B cell (primary cell): ENCODE measurements at regions not wholly inside any gene's neighbourhood (a gene's known extent, or its start where the extent isn't known, plus 50 kb on each side); places are given as distances from the start of the nearest gene placed in this dataset.

Source experiments
- ATAC-seq: fragments of 200-7000 bp; cut with Tn5 transposase; one replicate; pipeline ENCODE4 v1.10.0; 2021; ENCODE audit warnings: low read depth, mild to moderate bottlenecking, moderate number of reproducible peaks, moderate library complexity
- CTCF ChIA-PET: fragments of 350-600 bp; sonication (Branson Sonifier 250); formaldehyde crosslinking; loops from one replicate; lab custom pipeline; 2021; ENCODE audit warnings: antibody characterized with exemption, inconsistent platforms; lab: Charles Lee
- POLR2A ChIA-PET: fragments of 350-600 bp; sonication (Branson Sonifier 250); formaldehyde crosslinking; loops from one replicate; lab custom pipeline; 2021; ENCODE audit warnings: antibody characterized with exemption; lab: Charles Lee
- DNase-seq: peaks from one replicate; pipeline ENCODE4 v3.0.0; 2013
- H2AFZ ChIP-seq: 2 replicates; pipeline ENCODE4 v1.6.1; 2012; ENCODE audit warnings: mild to moderate bottlenecking, low read depth, low read length; ENCODE audit not compliant: insufficient read depth, poor library complexity, severe bottlenecking
- H3K27ac ChIP-seq, 2 donors: 1 replicate in 1 of 2; 2 replicates in 1 of 2; pipeline ENCODE4 v1.5.1; 2012 to 2013; ENCODE audit warnings: low read length in 2 of 2, mild to moderate bottlenecking in 2 of 2, moderate library complexity in 1 of 2
- H3K27me3 ChIP-seq, 4 experiments: fragments of 200-600 bp in 1 of 4; sonication (generic) in 1 of 4; replicated peaks in 1 of 4; 1 replicate in 2 of 4; 2 replicates in 2 of 4; pipeline versions ENCODE4 v1.6.1 to v1.7.0; 2013 to 2016; ENCODE audit warnings: low read length in 3 of 4, mild to moderate bottlenecking in 2 of 4, mixed read lengths in 1 of 4, moderate library complexity in 1 of 4; ENCODE audit not compliant: insufficient read depth in 4 of 4, control insufficient read depth in 3 of 4; ENCODE audit errors: control extremely low read depth in 1 of 4
- H3K36me3 ChIP-seq, 2 experiments: replicated peaks in 1 of 2; 1 replicate in 1 of 2; 2 replicates in 1 of 2; pipeline versions ENCODE4 v1.6.1 to v1.7.1; 2013; ENCODE audit warnings: low read length in 1 of 2; ENCODE audit not compliant: insufficient read depth in 2 of 2, control insufficient read depth in 1 of 2; ENCODE audit errors: control extremely low read depth in 1 of 2, extremely low read depth in 1 of 2
- H3K4me1 ChIP-seq, 2 donors: fragments of 200-600 bp in 1 of 2; sonication (generic) in 1 of 2; 1 replicate in 1 of 2; 2 replicates in 1 of 2; pipeline versions ENCODE4 v1.5.1 to v1.6.1; 2013 to 2017; ENCODE audit warnings: low read length in 2 of 2; ENCODE audit not compliant: control insufficient read depth in 2 of 2, insufficient read depth in 2 of 2
- H3K4me2 ChIP-seq: replicated peaks from 2 replicates; pipeline ENCODE3; 2012; ENCODE audit warnings: mild to moderate bottlenecking, low read depth, low read length; ENCODE audit not compliant: poor library complexity, severe bottlenecking
- H3K4me3 ChIP-seq, 5 experiments: fragments of 200-600 bp in 1 of 5; sonication (generic) in 1 of 5; 1 replicate in 3 of 5; 2 replicates in 2 of 5; pipeline versions ENCODE4 v1.5.1 to v1.7.0; 2011 to 2016; ENCODE audit warnings: low read length in 4 of 5, mild to moderate bottlenecking in 4 of 5, low read depth in 2 of 5, control low read depth in 1 of 5, moderate library complexity in 1 of 5; ENCODE audit not compliant: insufficient read depth in 1 of 5; ENCODE audit errors: control extremely low read depth in 1 of 5, extremely low read depth in 1 of 5
- H3K79me2 ChIP-seq: fragments of 200-600 bp; sonication (generic); one replicate; pipeline ENCODE4 v1.6.0; 2016; ENCODE audit warnings: low read length; ENCODE audit not compliant: control insufficient read depth, insufficient read depth
- H3K9ac ChIP-seq: fragments of 200-600 bp; sonication (generic); 2 replicates; pipeline ENCODE4 v1.6.1; 2017; ENCODE audit warnings: mild to moderate bottlenecking, low read length, moderate library complexity
- H3K9me3 ChIP-seq, 3 donors: one replicate each; pipeline versions ENCODE4 v1.6.1 to v1.7.1; 2013; ENCODE audit warnings: low read length in 2 of 3; ENCODE audit not compliant: control insufficient read depth in 2 of 3, insufficient read depth in 1 of 3; ENCODE audit errors: control extremely low read depth in 1 of 3
- H4K20me1 ChIP-seq: 2 replicates; pipeline ENCODE4 v1.6.0; 2012; ENCODE audit warnings: mild to moderate bottlenecking, low read length; ENCODE audit not compliant: insufficient read depth, control insufficient read depth, poor library complexity, severe bottlenecking
- H3K27ac Mint-ChIP-seq: one replicate; pipeline ENCODE4 v1.8.0; 2021; ENCODE audit warnings: mixed read lengths
- H3K27me3 Mint-ChIP-seq: one replicate; pipeline ENCODE4 v1.8.0; 2021; ENCODE audit warnings: mixed read lengths
- H3K4me1 Mint-ChIP-seq: one replicate; pipeline ENCODE4 v1.8.0; 2021; ENCODE audit warnings: mixed read lengths
- H3K4me3 Mint-ChIP-seq: one replicate; pipeline ENCODE4 v1.8.0; 2021; ENCODE audit warnings: mixed read lengths
- H3K9me3 Mint-ChIP-seq: one replicate; pipeline ENCODE4 v1.8.0; 2022; ENCODE audit warnings: mixed read lengths; ENCODE audit not compliant: insufficient read depth
- CTCF ChIP-seq: fragments of 200-600 bp; IDR thresholded peaks from one replicate; pipeline ENCODE4 v1.8.0; 2022; ENCODE audit warnings: antibody characterized with exemption, mild to moderate bottlenecking
- EZH2 ChIP-seq: IDR thresholded peaks from 2 replicates; pipeline ENCODE4 v1.6.1; 2012; ENCODE audit warnings: borderline replicate concordance, low read depth, mild to moderate bottlenecking, moderate library complexity, low read length; ENCODE audit not compliant: insufficient read depth, poor library complexity, severe bottlenecking
- WGBS: methylation state at CpG from one replicate; pipeline ENCODE4 v1.1.5; 2013; ENCODE audit warnings: missing lambda C conversion rate; ENCODE audit not compliant: insufficient coverage; 5-methylcytosine and 5-hydroxymethylcytosine counted together
- intact Hi-C: fragments of 100-400 bp; cut with micrococcal nuclease; formaldehyde crosslinking; loops from one replicate; pipeline ENCODE4 v1.10.0; 2022

GRCh38 chr5:149432911-149433401, 53.9 kb upstream of the IL17B start:
- no peak overlapping the region for H3K4me3 Mint-ChIP-seq
- no peak overlapping the region for H2AFZ ChIP-seq
- H3K4me3 ChIP-seq, result no peak overlapping the region
- H3K9me3 ChIP-seq, result peaks cover 0 to 29% (median 10%) of the 10 kb centered on the region in 3 donors
- H3K9me3 Mint-ChIP-seq, result no peaks in the 10 kb centered on the region
- no peaks in the 10 kb centered on the region for H3K4me1 ChIP-seq
- peaks cover 17% of the 10 kb centered on the region for H3K27me3 Mint-ChIP-seq
- CTCF ChIA-PET, result no interaction called here
- H3K4me2 ChIP-seq, result no peak overlapping the region
- no peaks in the 10 kb centered on the region for H3K79me2 ChIP-seq
- no peak overlapping the region for H3K27ac Mint-ChIP-seq
- TF ChIP-seq EZH2, result no peak
- TF ChIP-seq CTCF, result no peak
- DNase-seq, result no peak
- H3K27ac ChIP-seq, result no peak overlapping the region
- no peak overlapping the region for H3K9ac ChIP-seq
- POLR2A ChIA-PET, result no interaction called here
- H3K4me1 Mint-ChIP-seq, result no peaks in the 10 kb centered on the region
- no peaks in the 10 kb centered on the region for H3K27me3 ChIP-seq
- WGBS, result no CpG with 5 or more reads among the region's 3 CpGs
- H4K20me1 ChIP-seq, result no peaks in the 10 kb centered on the region
- no peak for ATAC-seq
- H3K36me3 ChIP-seq, result no peaks in the 10 kb centered on the region
- intact Hi-C loops, result no loop called here

GRCh38 chr5:149432376-149432775, 53.3 kb upstream of the IL17B start:
- no peaks in the 10 kb centered on the region for H3K9me3 Mint-ChIP-seq
- Histone ChIP-seq H3K9ac (no peak overlapping the region), H3K4me3 (no peak overlapping the region), H3K27me3 (no peaks in the 10 kb centered on the region), H3K79me2 (no peaks in the 10 kb centered on the region), H3K4me2 (no peak overlapping the region), H4K20me1 (no peaks in the 10 kb centered on the region), H3K27ac (no peak overlapping the region), H2AFZ (no peak overlapping the region), H3K36me3 (no peaks in the 10 kb centered on the region), H3K4me1 (no peaks in the 10 kb centered on the region), H3K9me3 (peaks cover 0 to 29% (median 10%) of the 10 kb centered on the region in 3 donors)
- H3K27me3 Mint-ChIP-seq, result peaks cover 16% of the 10 kb centered on the region
- no peak for ATAC-seq
- CTCF ChIA-PET, result interaction anchor here (0.7 kb wide), 1 partner anchor 17 kb away, joined by 3 read pairs; no protein-coding TSS in a partner anchor
- intact Hi-C loops, result no loop called here
- TF ChIP-seq EZH2 (no peak), CTCF (no peak)
- 99% methylated on average over 6 of the region's 7 CpGs for WGBS
- no peak for DNase-seq
- H3K4me3 Mint-ChIP-seq, result no peak overlapping the region
- POLR2A ChIA-PET, result no interaction called here
- no peaks in the 10 kb centered on the region for H3K4me1 Mint-ChIP-seq
- H3K27ac Mint-ChIP-seq, result no peak overlapping the region
